GM18951 (cell line): ENCODE measurements at regions not wholly inside any gene's neighbourhood (a gene's known extent, or its start where the extent isn't known, plus 50 kb on each side); places are given as distances from the start of the nearest gene placed in this dataset.

Experiments
- POLR2A ChIP-seq: IDR thresholded peaks from 4 replicates; pipeline ENCODE4 v1.6.1; 2011; ENCODE audit warnings: mild to moderate bottlenecking; ENCODE audit not compliant: insufficient read length, insufficient read depth; ENCODE audit errors: extremely low read depth
- in situ Hi-C: fragments of 300-500 bp; cut with MboI; formaldehyde crosslinking; loops from one replicate; pipeline ENCODE4 v1.12.0; 2022; ENCODE audit warnings: low sequenced_read_pairs, mixed read lengths, inconsistent platforms; ENCODE audit not compliant: unreplicated experiment

DNA sequence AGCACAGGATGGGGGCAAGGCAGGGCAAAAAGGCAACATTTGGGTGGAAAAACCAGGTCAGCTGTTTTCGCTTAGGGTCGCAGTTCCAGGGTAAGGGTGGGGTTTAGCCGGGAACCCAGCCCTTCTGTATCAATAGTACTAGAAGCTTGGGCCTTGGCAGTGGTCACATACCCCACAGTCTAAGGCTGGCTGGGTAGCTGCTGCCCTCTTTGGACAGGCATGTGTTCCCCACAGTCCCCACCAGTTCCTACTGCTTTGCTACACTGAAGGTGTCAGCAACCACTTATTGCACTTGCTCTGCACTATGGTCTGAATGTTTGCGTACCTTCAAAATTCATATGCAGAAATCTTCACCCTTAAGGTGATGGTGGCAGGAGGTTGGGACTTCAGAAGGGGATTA is 349.8 kb downstream of the LTN1 start:
- TF ChIP-seq POLR2A, result no peak
- in situ Hi-C loops, result no loop called here

DNA sequence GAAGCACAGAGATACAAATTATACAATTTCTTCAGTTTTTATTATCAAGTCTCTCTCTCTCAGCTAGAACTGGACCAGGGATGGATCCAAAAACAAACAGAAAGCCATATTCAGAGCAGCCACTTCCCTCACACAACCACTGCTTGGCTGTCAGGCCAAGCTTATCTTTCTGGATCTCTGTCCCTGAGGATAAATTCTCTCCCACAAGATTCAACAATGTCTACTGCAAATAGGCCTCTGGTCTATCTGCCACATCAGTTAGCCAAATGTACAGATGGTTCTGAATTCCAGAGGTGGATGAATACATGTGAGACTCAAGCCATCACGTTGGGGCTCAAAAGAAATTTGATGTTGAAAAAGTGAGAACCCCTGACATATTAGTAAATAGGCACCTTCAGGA is 350.9 kb downstream of the LTN1 start:
- in situ Hi-C loops, result no loop called here
- no peak for TF ChIP-seq POLR2A

DNA sequence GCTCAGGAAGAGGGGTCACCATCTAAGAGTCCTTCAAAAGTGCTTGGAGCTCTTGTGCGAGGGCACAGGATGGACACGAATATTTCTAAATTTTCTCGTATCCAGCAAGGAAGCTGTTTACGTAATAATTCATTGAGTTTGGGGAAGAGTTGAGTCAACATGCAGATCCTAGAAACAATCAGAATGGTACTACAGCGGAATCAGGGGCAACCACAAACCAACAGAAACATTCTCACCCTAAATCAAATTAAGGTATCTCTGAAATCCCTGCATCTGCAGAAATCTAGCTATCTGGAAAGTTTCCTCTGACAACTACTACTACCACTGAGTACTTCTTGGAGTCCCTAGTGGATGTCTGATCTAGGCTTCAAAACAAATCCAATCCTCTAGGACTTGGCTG is 352.4 kb downstream of the LTN1 start:
- TF ChIP-seq POLR2A, result no peak
- in situ Hi-C loops, result no loop called here

DNA sequence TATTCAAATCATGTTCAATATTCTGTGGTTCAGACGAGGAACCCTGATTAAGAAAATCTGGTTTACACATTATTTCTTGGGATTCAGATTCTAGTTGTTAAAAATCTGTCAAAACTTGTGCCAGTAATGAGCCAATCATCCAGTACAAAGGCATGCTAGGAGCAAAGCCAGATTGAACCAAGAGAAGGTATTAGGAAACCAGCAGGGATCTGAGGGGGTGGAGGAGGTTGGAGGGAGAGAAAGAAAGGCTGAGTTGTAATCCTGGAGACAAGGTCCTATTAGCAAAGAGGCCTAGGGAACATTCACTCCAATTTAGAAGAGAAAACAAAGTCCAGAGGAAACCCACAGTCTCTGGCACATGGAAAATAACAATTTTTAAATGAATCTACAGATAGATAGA is 352.9 kb downstream of the LTN1 start:
- TF ChIP-seq POLR2A, result no peak
- in situ Hi-C loops, result no loop called here

DNA sequence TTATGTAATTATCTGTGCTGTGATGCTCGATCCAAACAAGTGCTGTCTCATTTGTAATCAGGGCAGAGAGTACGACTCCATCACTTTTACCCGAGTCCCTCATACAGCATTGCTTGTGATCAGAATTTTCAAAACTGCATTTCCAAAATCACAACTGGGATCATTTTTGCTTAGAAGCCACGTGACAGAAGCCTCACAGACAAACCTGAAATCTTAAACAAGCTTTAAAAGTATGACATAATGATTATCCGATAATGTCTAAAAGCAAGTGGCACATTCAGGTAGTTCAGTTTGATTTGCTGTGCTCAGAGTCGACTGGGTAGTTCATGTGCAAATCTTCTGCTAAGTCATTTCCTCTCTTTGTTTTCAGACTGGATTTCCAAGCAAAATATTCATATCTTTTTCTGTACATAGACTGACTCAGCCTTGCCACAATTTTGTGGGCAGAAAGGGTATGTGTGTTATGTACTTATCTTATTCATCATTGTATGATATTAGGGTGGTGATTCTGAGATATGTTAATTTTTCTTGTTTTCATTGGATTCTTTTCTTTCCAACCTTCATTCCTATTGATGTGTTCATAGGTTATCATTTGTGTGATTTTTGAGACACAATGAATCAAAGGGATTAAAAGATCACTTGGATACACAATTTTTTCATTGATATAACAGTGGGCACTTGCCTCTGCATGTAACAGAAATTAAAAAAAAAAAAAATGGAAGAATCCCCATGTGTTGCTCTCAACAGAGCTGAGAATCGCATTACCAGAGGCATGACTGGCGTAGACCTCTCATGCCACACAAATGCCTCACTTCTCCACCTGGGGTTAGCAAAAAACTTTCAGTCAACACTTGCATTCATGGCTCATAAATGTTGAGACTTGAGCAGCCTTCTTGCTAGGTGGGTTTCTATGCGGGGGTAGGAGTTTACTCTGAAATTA is 355.7 kb downstream of the LTN1 start:
- in situ Hi-C loops, result no loop called here
- TF ChIP-seq POLR2A, result no peak

DNA sequence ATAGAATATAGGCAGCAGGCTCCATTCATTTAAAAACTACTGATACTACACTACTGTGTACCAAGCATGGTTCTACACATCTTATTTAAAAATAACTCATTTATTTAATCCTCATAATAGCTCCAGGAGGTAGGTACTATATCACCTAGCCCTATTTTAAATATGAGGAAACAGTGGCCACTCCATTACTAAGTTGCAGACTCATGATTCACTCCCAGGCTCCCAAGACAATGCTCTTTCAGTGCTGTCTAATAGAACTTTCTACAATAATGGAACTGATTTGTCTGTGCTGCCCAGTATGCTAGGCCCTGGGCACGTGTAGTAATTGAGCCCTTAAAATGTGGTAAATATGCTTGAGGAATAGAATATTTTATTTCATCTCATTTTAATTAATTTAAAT is 357.1 kb downstream of the LTN1 start:
- in situ Hi-C loops, result no loop called here
- no peak for TF ChIP-seq POLR2A

DNA sequence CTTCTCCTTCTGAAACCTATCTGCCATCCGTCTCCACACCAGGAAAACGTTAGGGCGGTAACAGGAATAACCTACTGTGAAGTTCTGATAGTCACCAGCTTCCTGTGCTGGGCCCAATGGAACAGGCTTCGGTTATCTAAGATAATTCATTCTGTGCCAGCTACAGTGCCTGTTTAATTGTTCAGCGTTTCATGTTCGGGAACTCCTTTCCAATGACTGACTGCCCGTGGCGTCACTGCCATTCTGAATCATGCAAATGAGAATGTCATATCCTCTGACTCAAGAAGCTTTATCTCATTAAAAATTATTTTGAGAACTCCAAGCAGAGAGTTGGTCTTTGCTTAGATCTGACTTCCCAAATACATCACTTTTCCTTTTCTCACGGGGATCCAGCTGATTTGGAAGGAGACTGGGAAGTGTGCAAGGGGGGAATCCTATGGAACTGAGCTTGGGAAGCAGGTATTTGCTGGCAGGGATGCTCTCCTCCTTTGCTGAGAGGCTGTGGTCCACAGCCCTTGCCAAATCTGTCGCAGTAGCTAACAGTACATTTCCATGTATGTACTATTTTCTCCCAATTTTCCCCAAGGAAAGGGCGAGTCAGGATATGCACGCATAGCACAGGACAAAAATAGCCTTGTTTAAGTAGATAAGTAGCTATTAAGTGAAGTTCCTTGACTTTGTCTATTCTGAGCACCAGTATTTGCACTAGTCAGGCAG is 358.7 kb downstream of the LTN1 start:
- in situ Hi-C loops, result no loop called here
- no peak for TF ChIP-seq POLR2A

DNA sequence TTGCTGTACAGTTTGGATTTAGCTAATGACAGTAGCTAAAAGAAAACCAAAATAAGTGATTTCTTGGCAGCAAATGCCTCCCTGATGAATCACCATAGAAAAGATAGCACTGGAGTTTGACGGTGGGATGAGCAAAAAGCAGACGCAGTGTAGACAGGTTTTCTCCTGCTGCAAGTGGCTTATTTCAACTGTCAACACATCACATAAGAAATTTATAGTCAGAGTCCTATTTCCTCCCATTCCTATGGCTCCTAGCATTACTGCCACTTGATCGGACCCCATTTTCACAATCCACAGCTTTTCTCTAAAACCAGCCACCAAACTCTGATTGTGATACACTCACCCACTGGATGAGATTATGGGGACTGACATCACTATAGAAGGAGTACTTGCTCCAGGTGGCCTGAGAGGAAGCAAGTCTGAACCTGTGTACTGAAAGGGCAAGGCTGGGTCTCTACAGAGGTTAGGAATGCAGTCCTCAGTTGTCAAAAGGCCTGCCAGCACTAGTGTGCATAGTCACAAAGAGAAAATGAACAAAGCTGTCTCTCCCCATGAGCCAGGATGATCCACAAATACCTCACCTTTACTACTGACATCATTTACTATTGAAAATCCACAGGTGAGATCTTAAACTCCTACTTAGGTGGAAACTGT is 359.8 kb downstream of the LTN1 start:
- TF ChIP-seq POLR2A, result no peak
- in situ Hi-C loops, result no loop called here

DNA sequence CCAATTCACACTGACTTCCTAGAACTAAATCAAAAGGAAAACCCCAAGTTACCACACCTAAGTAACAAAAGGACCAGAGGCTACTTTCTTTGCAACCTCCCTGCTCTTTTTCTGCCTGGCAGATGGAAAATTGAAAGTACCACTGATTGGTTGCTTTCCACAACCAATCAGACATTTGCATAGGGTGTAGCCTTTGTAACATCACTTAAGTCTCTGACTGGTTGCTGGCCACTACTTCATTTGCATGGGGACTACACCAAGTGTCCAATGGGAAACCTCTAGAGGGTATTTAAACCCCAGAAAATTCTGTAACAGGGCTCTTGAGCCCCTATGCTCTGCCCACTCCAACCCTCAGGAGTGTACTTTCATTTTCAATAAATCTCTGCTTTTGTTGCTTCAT is 365.0 kb downstream of the LTN1 start:
- in situ Hi-C loops, result no loop called here
- TF ChIP-seq POLR2A, result no peak

DNA sequence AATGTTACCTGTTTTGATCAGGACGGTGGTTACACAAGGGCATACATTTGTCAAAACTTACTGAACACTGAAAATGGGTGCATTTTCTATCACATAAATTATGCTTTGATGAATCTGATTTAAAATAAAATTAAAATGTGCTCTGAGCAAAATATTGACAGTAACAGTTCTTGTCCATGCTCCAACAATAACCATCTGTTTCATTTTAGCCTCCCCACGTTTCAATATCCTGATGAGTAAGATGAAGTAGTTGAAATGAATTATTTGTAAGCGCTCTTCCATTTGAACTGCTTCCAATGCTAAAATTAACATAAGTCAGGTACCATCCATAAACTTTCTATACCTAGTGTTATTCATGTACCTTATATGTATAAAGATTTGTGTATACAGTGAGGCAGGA is 365.4 kb downstream of the LTN1 start:
- in situ Hi-C loops, result no loop called here
- no peak for TF ChIP-seq POLR2A

DNA sequence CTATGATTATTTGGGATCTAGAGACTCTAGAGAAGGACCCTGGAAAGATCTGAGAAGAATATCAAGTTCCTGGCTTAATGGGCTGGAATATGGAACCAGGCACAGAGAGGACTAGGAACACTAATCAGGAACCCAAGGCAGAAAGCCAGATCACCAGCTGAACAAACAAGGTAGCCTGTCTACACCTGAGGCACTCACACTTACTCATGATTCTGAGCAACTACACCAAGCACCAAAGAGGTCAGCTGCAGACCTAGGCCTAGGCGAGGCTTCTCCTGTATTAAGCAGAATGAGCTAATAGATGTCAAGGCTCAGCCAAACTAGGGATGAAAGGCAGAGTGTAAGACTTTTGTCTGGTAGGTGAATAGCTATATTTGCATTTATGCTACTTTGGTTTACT is 368.1 kb downstream of the LTN1 start:
- TF ChIP-seq POLR2A, result no peak
- in situ Hi-C loops, result no loop called here

DNA sequence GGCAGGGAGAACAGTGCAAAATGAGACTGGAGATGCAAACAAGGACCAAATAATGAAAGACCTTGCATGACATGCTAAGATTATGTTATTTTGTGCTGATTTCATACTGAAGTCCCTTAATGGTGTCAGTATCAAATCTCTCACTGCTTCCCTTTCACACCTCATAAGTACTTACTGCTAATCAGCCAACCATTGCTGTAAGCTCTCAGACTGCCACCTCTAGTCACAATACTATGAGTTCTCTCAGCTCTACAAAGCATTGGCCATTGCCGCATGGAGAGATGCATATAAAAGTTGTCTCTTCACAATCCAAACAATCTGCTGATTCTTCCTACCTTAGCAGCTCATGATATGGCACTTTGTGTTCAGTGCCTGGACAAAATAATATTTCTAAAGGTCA is 375.4 kb downstream of the LTN1 start:
- in situ Hi-C loops, result no loop called here
- TF ChIP-seq POLR2A, result no peak

DNA sequence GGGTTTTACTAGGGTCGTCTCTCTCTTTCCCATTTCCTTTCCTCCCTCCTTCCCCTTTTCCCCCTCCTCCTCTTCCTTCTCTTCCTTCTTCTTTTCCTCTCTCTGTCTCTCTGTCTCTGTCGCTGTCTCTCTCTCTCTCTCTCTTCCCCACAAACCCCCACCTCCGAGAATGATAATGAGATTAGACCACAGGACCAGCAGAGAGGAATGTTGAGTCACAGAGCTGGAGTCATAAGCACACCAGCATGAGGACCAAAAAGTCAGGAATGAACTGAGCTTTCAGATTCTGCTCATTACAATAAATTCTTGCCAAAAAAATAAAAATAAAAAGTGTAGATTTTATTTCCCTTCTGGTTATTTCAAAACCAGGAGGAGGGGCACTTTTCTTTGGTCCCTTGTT is 377.4 kb downstream of the LTN1 start:
- in situ Hi-C loops, result no loop called here
- TF ChIP-seq POLR2A, result no peak
